PC-9 (cell line): ENCODE measurements at regions not wholly inside any gene's neighbourhood (a gene's known extent, or its start where the extent isn't known, plus 50 kb on each side); places are given as distances from the start of the nearest gene placed in this dataset.

Source experiments
- BruUV-seq: library from RNA; stranded (reverse); fragments of 400-500 nt; replicated peaks from 2 replicates; lab custom pipeline; 2021; lab: Mats Ljungman, UMichigan
- CTCF ChIA-PET: fragments of 300-600 bp; sonication (Branson Sonifier 250); formaldehyde crosslinking; loops from one replicate; lab custom pipeline; 2022; ENCODE audit warnings: antibody characterized with exemption; lab: Charles Lee
- POLR2A ChIA-PET: fragments of 300-600 bp; sonication (Branson Sonifier 250); formaldehyde crosslinking; loops from one replicate; lab custom pipeline; 2022; ENCODE audit warnings: antibody characterized with exemption; ENCODE audit not compliant: unreplicated experiment; lab: Charles Lee
- DNase-seq, 2 experiments: peaks; one replicate each; pipeline versions ENCODE4 v3.0.0 to v3.0.0-alpha.2; 2015 to 2022; ENCODE audit warnings: mixed read lengths in 1 of 2
- H2AFZ ChIP-seq: fragments of 200-600 bp; sonication (generic); 2 replicates; pipeline ENCODE4 v1.8.1; 2017; ENCODE audit warnings: antibody characterized with exemption
- H3F3A ChIP-seq: fragments of 200-600 bp; sonication (generic); 2 replicates; pipeline ENCODE4 v1.8.1; 2017; ENCODE audit warnings: antibody characterized with exemption, mild to moderate bottlenecking, low read depth; ENCODE audit not compliant: insufficient read depth
- H3K27ac ChIP-seq: fragments of 200-600 bp; sonication (generic); 2 replicates; pipeline ENCODE4 v1.6.1; 2016; ENCODE audit warnings: mixed run types
- H3K27me3 ChIP-seq: fragments of 200-600 bp; sonication (generic); 2 replicates; pipeline ENCODE4 v1.6.1; 2016; ENCODE audit warnings: low read depth, mixed run types; ENCODE audit not compliant: insufficient read depth
- H3K36me3 ChIP-seq: fragments of 200-600 bp; sonication (generic); 2 replicates; pipeline ENCODE4 v1.6.1; 2016; ENCODE audit warnings: low read depth, mixed run types
- H3K4me1 ChIP-seq: fragments of 200-600 bp; sonication (generic); replicated peaks from 2 replicates; pipeline ENCODE4 v1.6.1; 2016; ENCODE audit warnings: mixed run types; ENCODE audit not compliant: insufficient read depth
- H3K4me2 ChIP-seq: fragments of 200-600 bp; sonication (generic); 2 replicates; pipeline ENCODE4 v1.6.1; 2017; ENCODE audit warnings: mixed run types
- H3K4me3 ChIP-seq: fragments of 200-600 bp; sonication (generic); 2 replicates; pipeline ENCODE4 v1.6.1; 2016; ENCODE audit warnings: mixed run types
- H3K79me2 ChIP-seq: fragments of 200-600 bp; sonication (generic); 2 replicates; pipeline ENCODE4 v1.6.1; 2017; ENCODE audit warnings: low read depth, mixed run types
- H3K9me2 ChIP-seq: fragments of 200-600 bp; sonication (generic); 2 replicates; pipeline ENCODE4 v1.8.1; 2017; ENCODE audit warnings: mild to moderate bottlenecking; ENCODE audit not compliant: insufficient read depth
- H3K9me3 ChIP-seq: fragments of 200-600 bp; sonication (generic); 2 replicates; pipeline ENCODE4 v1.8.1; 2016; ENCODE audit warnings: low read depth; ENCODE audit not compliant: insufficient read depth
- H4K20me1 ChIP-seq: fragments of 200-600 bp; sonication (generic); 2 replicates; pipeline ENCODE4 v1.8.1; 2017; ENCODE audit not compliant: insufficient read depth
- CTCF ChIP-seq: fragments of 200-600 bp; sonication (generic); conservative IDR thresholded peaks from 2 replicates; pipeline ENCODE4 v1.6.1; 2017; ENCODE audit warnings: mixed run types, antibody characterized with exemption, mild to moderate bottlenecking, moderate library complexity
- EZH2 ChIP-seq: fragments of 200-600 bp; sonication (generic); IDR thresholded peaks from 2 replicates; pipeline ENCODE4 v1.8.0; 2017; ENCODE audit warnings: antibody characterized with exemption, low read depth
- intact Hi-C: fragments of 100-400 bp; cut with micrococcal nuclease; formaldehyde crosslinking; loops from one replicate; pipeline ENCODE4 v1.10.0; 2022; ENCODE audit not compliant: unreplicated experiment

GRCh38 chr18:78319961-78320360 lies 659.7 kb upstream of the SALL3 start:
- Histone ChIP-seq H3K36me3 (no peaks in the 10 kb centered on the region), H3K4me1 (no peaks in the 10 kb centered on the region), H3K9me2 (no peaks in the 10 kb centered on the region), H3K27ac (no peak overlapping the region), H2AFZ (no peak overlapping the region), H3K4me2 (no peak overlapping the region), H3K27me3 (peaks cover 91% of the 10 kb centered on the region), H4K20me1 (no peaks in the 10 kb centered on the region), H3K4me3 (no peak overlapping the region), H3F3A (no peaks in the 10 kb centered on the region), H3K79me2 (no peaks in the 10 kb centered on the region), H3K9me3 (no peaks in the 10 kb centered on the region)
- ChIA-PET CTCF (no interaction called here), POLR2A (no interaction called here)
- no TSS peak for BruUV-seq
- TF ChIP-seq EZH2 (no peak), CTCF (no peak)
- intact Hi-C loops, result no loop called here
- DNase-seq, result no peak

GRCh38 chr18:78321402-78321801 lies 658.2 kb upstream of the SALL3 start:
- no peak for TF ChIP-seq CTCF
- no peak for TF ChIP-seq EZH2
- H3K79me2 ChIP-seq, result no peaks in the 10 kb centered on the region
- no peaks in the 10 kb centered on the region for H3K36me3 ChIP-seq
- no TSS peak for BruUV-seq
- H3K9me2 ChIP-seq, result no peaks in the 10 kb centered on the region
- no peak overlapping the region for H3K4me3 ChIP-seq
- H3K27ac ChIP-seq, result no peak overlapping the region
- H3K4me1 ChIP-seq, result no peaks in the 10 kb centered on the region
- DNase-seq, result no peak
- no peak overlapping the region for H3K4me2 ChIP-seq
- no peak overlapping the region for H2AFZ ChIP-seq
- H3K9me3 ChIP-seq, result no peaks in the 10 kb centered on the region
- ChIA-PET CTCF (no interaction called here), POLR2A (no interaction called here)
- H4K20me1 ChIP-seq, result no peaks in the 10 kb centered on the region
- H3K27me3 ChIP-seq, result peaks cover 85% of the 10 kb centered on the region
- no peaks in the 10 kb centered on the region for H3F3A ChIP-seq
- intact Hi-C loops, result no loop called here

DNA sequence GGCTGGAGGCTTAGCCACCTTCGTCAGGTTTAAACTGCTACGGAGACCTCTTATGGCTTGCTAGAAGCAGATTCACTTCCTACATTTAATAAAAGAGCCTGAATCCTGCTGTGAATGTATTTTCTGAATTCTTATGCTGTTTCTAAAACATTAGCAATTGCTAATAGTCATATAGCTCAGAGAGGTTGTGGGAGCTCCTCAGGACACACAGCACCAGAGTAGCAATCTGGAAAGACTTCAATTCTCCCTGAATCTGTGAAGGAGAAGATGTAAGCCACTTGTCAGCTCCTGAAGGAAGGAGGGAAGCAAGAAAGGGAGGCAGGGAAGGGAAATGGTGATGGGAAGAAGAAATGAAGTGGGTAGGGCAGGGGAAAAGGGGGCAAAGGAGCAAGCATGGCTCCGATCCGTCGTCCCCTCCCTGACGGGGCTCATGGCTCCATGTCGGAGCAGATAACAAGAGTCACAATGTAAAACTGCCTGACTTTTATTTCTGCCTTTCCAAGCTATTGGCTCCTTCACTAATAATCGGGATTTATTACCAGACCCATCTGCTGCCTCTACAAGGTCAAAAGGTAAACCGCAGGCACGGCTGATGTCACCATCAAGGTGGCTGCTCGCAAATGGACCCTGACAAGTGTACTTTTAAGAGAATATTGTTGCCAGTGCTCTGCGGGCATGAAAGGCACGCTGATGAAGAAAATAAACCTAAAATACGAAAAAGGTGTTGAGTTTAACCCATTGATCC lies 656.0 kb upstream of the SALL3 start:
- H3K27ac ChIP-seq, result no peak overlapping the region
- TF ChIP-seq CTCF (no peak), EZH2 (no peak)
- DNase-seq, result no peak
- H3K27me3 ChIP-seq, result peaks cover 74% of the 10 kb centered on the region
- no peaks in the 10 kb centered on the region for H3K9me2 ChIP-seq
- no peaks in the 10 kb centered on the region for H3K79me2 ChIP-seq
- no TSS peak for BruUV-seq
- no peak overlapping the region for H3K4me2 ChIP-seq
- ChIA-PET CTCF (no interaction called here), POLR2A (no interaction called here)
- H3F3A ChIP-seq, result no peaks in the 10 kb centered on the region
- intact Hi-C loops, result no loop called here
- H4K20me1 ChIP-seq, result no peaks in the 10 kb centered on the region
- H3K4me1 ChIP-seq, result no peaks in the 10 kb centered on the region
- no peak overlapping the region for H3K4me3 ChIP-seq
- no peak overlapping the region for H2AFZ ChIP-seq
- no peaks in the 10 kb centered on the region for H3K36me3 ChIP-seq
- no peaks in the 10 kb centered on the region for H3K9me3 ChIP-seq
